Activated CD8-positive, alpha-beta T cell treated with anti-CD3 and anti-CD28 coated beads for 36 hours (primary cell): ENCODE measurements at regions not wholly inside any gene's neighbourhood (a gene's known extent, or its start where the extent isn't known, plus 50 kb on each side); places are given as distances from the start of the nearest gene placed in this dataset.

Experiments
- ATAC-seq: fragments of 200-7000 bp; cut with Tn5 transposase; one replicate; pipeline ENCODE4 v1.10.0; 2021; ENCODE audit warnings: mild to moderate bottlenecking, moderate library complexity
- CTCF ChIA-PET: fragments of 350-600 bp; sonication (Branson Sonifier 250); formaldehyde crosslinking; loops from one replicate; lab custom pipeline; 2021; ENCODE audit warnings: antibody characterized with exemption; lab: Charles Lee
- POLR2A ChIA-PET: fragments of 350-600 bp; sonication (Branson Sonifier 250); formaldehyde crosslinking; loops from one replicate; lab custom pipeline; 2021; ENCODE audit warnings: antibody characterized with exemption; lab: Charles Lee
- DNase-seq: peaks from one replicate; pipeline ENCODE4 v3.0.0-alpha.2; 2020
- H3K27ac Mint-ChIP-seq: one replicate; pipeline ENCODE4 v1.8.0; 2021; ENCODE audit warnings: mild to moderate bottlenecking, mixed read lengths
- H3K27me3 Mint-ChIP-seq: one replicate; pipeline ENCODE4 v1.8.0; 2021; ENCODE audit warnings: mixed read lengths
- H3K36me3 Mint-ChIP-seq: one replicate; pipeline ENCODE4 v1.8.0; 2021; ENCODE audit warnings: low read depth, mixed read lengths
- H3K4me1 Mint-ChIP-seq: one replicate; pipeline ENCODE4 v1.8.0; 2021; ENCODE audit warnings: low read depth, mixed read lengths
- H3K4me3 Mint-ChIP-seq: one replicate; pipeline ENCODE4 v1.8.0; 2021; ENCODE audit warnings: mild to moderate bottlenecking, moderate library complexity, mixed read lengths
- H3K9me3 Mint-ChIP-seq: one replicate; pipeline ENCODE4 v1.8.0; 2021; ENCODE audit warnings: mixed read lengths
- CTCF ChIP-seq: fragments of 200-600 bp; IDR thresholded peaks from one replicate; pipeline ENCODE4 v1.8.0; 2022; ENCODE audit warnings: antibody characterized with exemption, mild to moderate bottlenecking
- intact Hi-C: fragments of 100-400 bp; cut with micrococcal nuclease; formaldehyde crosslinking; loops from one replicate; pipeline ENCODE4 v1.10.0; 2022

GRCh38 chr21:15430577-15430976 is 299.2 kb upstream of the USP25 start:
- Mint-ChIP-seq H3K4me1 (no peaks in the 10 kb centered on the region), H3K9me3 (peaks cover 4% of the 10 kb centered on the region), H3K4me3 (no peak overlapping the region), H3K27ac (no peak overlapping the region), H3K27me3 (no peaks in the 10 kb centered on the region), H3K36me3 (no peaks in the 10 kb centered on the region)
- no peak for TF ChIP-seq CTCF
- intact Hi-C loops: no loop called here
- DNase-seq (no peak), ATAC-seq (no peak)
- CTCF ChIA-PET: interaction anchor here (1.7 kb wide), 1 partner anchor 54 kb away, joined by 5 read pairs; no protein-coding TSS in a partner anchor
- POLR2A ChIA-PET: no interaction called here

GRCh38 chr21:15431053-15431452 is 298.7 kb upstream of the USP25 start:
- ChIA-PET CTCF (interaction anchor here (0.9 to 1.7 kb wide), 2 partner anchors 21 to 53 kb away, joined by 4 to 5 read pairs; no protein-coding TSS in a partner anchor), POLR2A (no interaction called here)
- ATAC-seq (no peak), DNase-seq (no peak)
- H3K4me1 Mint-ChIP-seq: no peaks in the 10 kb centered on the region
- peaks cover 4% of the 10 kb centered on the region for H3K9me3 Mint-ChIP-seq
- no peaks in the 10 kb centered on the region for H3K27me3 Mint-ChIP-seq
- no peak overlapping the region for H3K27ac Mint-ChIP-seq
- H3K4me3 Mint-ChIP-seq: no peak overlapping the region
- no peak for TF ChIP-seq CTCF
- H3K36me3 Mint-ChIP-seq: no peaks in the 10 kb centered on the region
- intact Hi-C loops: no loop called here

- H3K4me3 Mint-ChIP-seq: no peak overlapping the region
- no peak for TF ChIP-seq CTCF
- ChIA-PET POLR2A (no interaction called here), CTCF (no interaction called here)
- H3K27ac Mint-ChIP-seq: no peak overlapping the region
- no peaks in the 10 kb centered on the region for H3K36me3 Mint-ChIP-seq
- H3K9me3 Mint-ChIP-seq: peaks cover 4% of the 10 kb centered on the region
- DNase-seq (no peak), ATAC-seq (no peak)
- no peaks in the 10 kb centered on the region for H3K27me3 Mint-ChIP-seq
- H3K4me1 Mint-ChIP-seq: peaks cover 5% of the 10 kb centered on the region
- intact Hi-C loops: no loop called here
Observed at GRCh38 chr21:15433091-15433490, 296.7 kb upstream of the USP25 start.

GRCh38 chr21:15434163-15434905 is 295.4 kb upstream of the USP25 start:
- no peaks in the 10 kb centered on the region for H3K27me3 Mint-ChIP-seq
- no peak for ATAC-seq
- CTCF ChIA-PET: no interaction called here
- H3K36me3 Mint-ChIP-seq: peaks cover 2% of the 10 kb centered on the region
- intact Hi-C loops: no loop called here
- no peak for DNase-seq
- H3K9me3 Mint-ChIP-seq: peaks cover 4% of the 10 kb centered on the region
- peaks cover 10% of the 10 kb centered on the region for H3K4me1 Mint-ChIP-seq
- POLR2A ChIA-PET: no interaction called here
- H3K4me3 Mint-ChIP-seq: no peak overlapping the region
- no peak overlapping the region for H3K27ac Mint-ChIP-seq
- no peak for TF ChIP-seq CTCF

- ChIA-PET POLR2A (no interaction called here), CTCF (no interaction called here)
- ATAC-seq: no peak
- Mint-ChIP-seq H3K9me3 (peaks cover 4% of the 10 kb centered on the region), H3K4me1 (peaks cover 13% of the 10 kb centered on the region), H3K4me3 (no peak overlapping the region), H3K36me3 (peaks cover 2% of the 10 kb centered on the region), H3K27ac (no peak overlapping the region), H3K27me3 (no peaks in the 10 kb centered on the region)
- DNase-seq: no peak
- TF ChIP-seq CTCF: no peak
- intact Hi-C loops: no loop called here
Observed at GRCh38 chr21:15436031-15436430, 293.8 kb upstream of the USP25 start.
